C4-2B (cell line): ENCODE measurements at regions not wholly inside any gene's neighbourhood (a gene's known extent, or its start where the extent isn't known, plus 50 kb on each side); places are given as distances from the start of the nearest gene placed in this dataset.

ENCODE experiments used
- ZFX ChIP-seq: fragments of 450-650 bp; IDR thresholded peaks from 2 replicates; pipeline ENCODE4 v1.6.1; 2017
- TF ChIP-seq, protein P1 (sequence below): fragments of 450-650 bp; conservative IDR thresholded peaks from 2 replicates; pipeline ENCODE4 v1.5.1; 2017; ENCODE audit warnings: mild to moderate bottlenecking

DNA sequence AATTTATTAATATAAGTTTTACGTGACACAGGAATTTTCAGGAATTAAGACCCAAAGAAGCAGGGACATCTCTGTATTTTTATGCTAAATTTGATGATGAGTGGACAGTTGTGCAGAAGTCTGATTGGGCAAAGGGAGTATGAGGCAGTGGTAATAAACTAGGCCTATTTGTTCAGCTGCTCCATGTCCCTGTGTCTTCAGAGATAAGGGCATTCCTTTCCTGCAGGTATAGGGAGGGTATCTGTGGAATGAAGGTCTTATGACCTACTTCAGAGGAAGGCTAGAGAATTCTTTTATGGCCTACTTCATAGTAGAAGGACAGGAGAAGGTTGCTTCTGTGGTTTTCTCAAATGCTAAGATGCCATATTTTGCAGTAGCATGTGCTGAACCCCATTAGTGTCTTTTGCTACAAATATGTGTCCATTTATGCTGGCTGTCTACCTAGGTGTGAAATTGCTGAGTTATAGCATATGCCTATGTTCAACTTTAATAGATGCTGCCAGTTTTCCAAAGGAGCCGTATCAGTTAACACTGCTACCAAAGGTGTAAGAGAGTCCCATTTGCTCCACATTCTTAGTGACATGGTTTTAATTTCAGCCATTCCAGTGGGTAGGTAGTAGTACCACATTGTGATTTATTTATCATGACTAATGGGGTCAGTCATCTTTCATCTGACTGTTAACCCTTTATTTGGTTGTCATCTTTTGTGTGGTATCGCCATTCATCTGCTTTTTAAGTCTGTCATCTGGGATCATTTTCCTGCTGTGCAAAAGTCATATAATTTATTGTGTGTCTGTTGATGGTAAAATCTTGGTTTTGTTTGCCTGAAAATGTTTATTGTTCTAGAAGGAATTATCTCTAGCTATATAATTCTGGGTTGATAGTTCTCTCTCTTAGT lies 410.7 kb upstream of the RGS6 start:
- TF ChIP-seq, protein P1, sequence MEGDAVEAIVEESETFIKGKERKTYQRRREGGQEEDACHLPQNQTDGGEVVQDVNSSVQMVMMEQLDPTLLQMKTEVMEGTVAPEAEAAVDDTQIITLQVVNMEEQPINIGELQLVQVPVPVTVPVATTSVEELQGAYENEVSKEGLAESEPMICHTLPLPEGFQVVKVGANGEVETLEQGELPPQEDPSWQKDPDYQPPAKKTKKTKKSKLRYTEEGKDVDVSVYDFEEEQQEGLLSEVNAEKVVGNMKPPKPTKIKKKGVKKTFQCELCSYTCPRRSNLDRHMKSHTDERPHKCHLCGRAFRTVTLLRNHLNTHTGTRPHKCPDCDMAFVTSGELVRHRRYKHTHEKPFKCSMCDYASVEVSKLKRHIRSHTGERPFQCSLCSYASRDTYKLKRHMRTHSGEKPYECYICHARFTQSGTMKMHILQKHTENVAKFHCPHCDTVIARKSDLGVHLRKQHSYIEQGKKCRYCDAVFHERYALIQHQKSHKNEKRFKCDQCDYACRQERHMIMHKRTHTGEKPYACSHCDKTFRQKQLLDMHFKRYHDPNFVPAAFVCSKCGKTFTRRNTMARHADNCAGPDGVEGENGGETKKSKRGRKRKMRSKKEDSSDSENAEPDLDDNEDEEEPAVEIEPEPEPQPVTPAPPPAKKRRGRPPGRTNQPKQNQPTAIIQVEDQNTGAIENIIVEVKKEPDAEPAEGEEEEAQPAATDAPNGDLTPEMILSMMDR: no peak
- no peak for TF ChIP-seq ZFX
